ENCODE measurements at regions not wholly inside any gene's neighbourhood (a gene's known extent, or its start where the extent isn't known, plus 50 kb on each side); places are given as distances from the start of the nearest gene placed in this dataset.

- TF ChIP-seq, protein P1, sequence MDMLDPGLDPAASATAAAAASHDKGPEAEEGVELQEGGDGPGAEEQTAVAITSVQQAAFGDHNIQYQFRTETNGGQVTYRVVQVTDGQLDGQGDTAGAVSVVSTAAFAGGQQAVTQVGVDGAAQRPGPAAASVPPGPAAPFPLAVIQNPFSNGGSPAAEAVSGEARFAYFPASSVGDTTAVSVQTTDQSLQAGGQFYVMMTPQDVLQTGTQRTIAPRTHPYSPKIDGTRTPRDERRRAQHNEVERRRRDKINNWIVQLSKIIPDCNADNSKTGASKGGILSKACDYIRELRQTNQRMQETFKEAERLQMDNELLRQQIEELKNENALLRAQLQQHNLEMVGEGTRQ (IDR thresholded peaks at IDR 0.05; ENCODE audit: low read length): no peak
- no peak for TF ChIP-seq CHD2 (IDR thresholded peaks at IDR 0.05; ENCODE audit: low read length)
- no peak for TF ChIP-seq BCL11A (IDR thresholded peaks at IDR 0.05; ENCODE audit: low read depth in 2 of 2, low read length in 2 of 2)
- TF ChIP-seq YY1 (IDR thresholded peaks at IDR 0.05; ENCODE audit: low read depth, low read length): no peak
- TF ChIP-seq POLR2AphosphoS5 (IDR thresholded peaks at IDR 0.05; ENCODE audit: low read depth, low read length): no peak
- TF ChIP-seq MAFK (IDR thresholded peaks at IDR 0.05; ENCODE audit: low read depth, low read length): no peak
- no peak for TF ChIP-seq RFX5 (IDR thresholded peaks at IDR 0.05; ENCODE audit: borderline replicate concordance, low read depth, low read length)
- no peak for TF ChIP-seq RAD21 (IDR thresholded peaks at IDR 0.05 in 1 of 2, conservative IDR thresholded peaks at IDR 0.05 in 1 of 2; ENCODE audit: low read depth in 2 of 2, low read length in 2 of 2)
- no peak for TF ChIP-seq TAF7 (optimal IDR thresholded peaks at IDR 0.05; ENCODE audit: borderline replicate concordance, low read depth, low read length)
- no peak for TF ChIP-seq TAF1 (IDR thresholded peaks at IDR 0.05; ENCODE audit: low read depth, low read length)
- no peak for TF ChIP-seq TEAD4 (IDR thresholded peaks at IDR 0.05; ENCODE audit: low read depth, low read length)
Measured at GRCh38 chrX:1103360-1103759, 109.1 kb downstream of the CRLF2 start.

Measured in H1 (cell line).